Thyroid gland (tissue), 4 donors: ENCODE measurements at regions not wholly inside any gene's neighbourhood (a gene's known extent, or its start where the extent isn't known, plus 50 kb on each side); places are given as distances from the start of the nearest gene placed in this dataset.

Source experiments
- CTCF ChIP-seq, 6 experiments: fragments of 200-600 bp in 3 of 6; fragments of 450-650 bp in 3 of 6; sonication (generic) in 3 of 6; IDR thresholded peaks; one replicate each; pipeline ENCODE4 v1.5.1; 2016 to 2019; ENCODE audit warnings: antibody characterized with exemption in 6 of 6, mild to moderate bottlenecking in 2 of 6, inconsistent platforms in 1 of 6, moderate library complexity in 1 of 6
- POLR2A ChIP-seq, 2 donors: fragments of 450-650 bp; IDR thresholded peaks; one replicate each; pipeline ENCODE4 v1.6.1; 2017; ENCODE audit warnings: antibody characterized with exemption in 2 of 2, mild to moderate bottlenecking in 2 of 2, moderate library complexity in 1 of 2

- TF ChIP-seq POLR2A (IDR thresholded peaks at IDR 0.05) (no peak), CTCF (IDR thresholded peaks at IDR 0.05) (no peak)
Observed at GRCh38 chr6:16818992-16819626, 57.8 kb upstream of the ATXN1 start.
